ENCODE measurements at regions not wholly inside any gene's neighbourhood (a gene's known extent, or its start where the extent isn't known, plus 50 kb on each side); places are given as distances from the start of the nearest gene placed in this dataset.

- H3K27ac ChIP-seq, result no peak overlapping the region
- H3K36me3 ChIP-seq (replicated peaks), result no peaks in the 10 kb centered on the region
- no peak for TF ChIP-seq CTCF (IDR thresholded peaks at IDR 0.05; ENCODE audit: low read depth, low read length, missing control alignments)
- in situ Hi-C loops (cut with HindIII; ENCODE audit: low pct_ligation_motif_present, low sequenced_read_pairs), result no loop called here
- DNase-seq, result no peak
- H3K27me3 ChIP-seq (replicated peaks), result no peaks in the 10 kb centered on the region
- H3K4me3 ChIP-seq (ENCODE audit: low read depth, low read length), result no peak overlapping the region
Observed at GRCh38 chr3:64806668-64807605, 119.1 kb upstream of the ADAMTS9 start.

GRCh38 chr3:64805978-64806377 is 118.2 kb upstream of the ADAMTS9 start:
- H3K27me3 ChIP-seq (replicated peaks), result no peaks in the 10 kb centered on the region
- in situ Hi-C loops (cut with HindIII; ENCODE audit: low pct_ligation_motif_present, low sequenced_read_pairs), result no loop called here
- H3K4me3 ChIP-seq (ENCODE audit: low read depth, low read length), result no peak overlapping the region
- no peaks in the 10 kb centered on the region for H3K36me3 ChIP-seq (replicated peaks)
- H3K27ac ChIP-seq, result no peak overlapping the region
- no peak for TF ChIP-seq CTCF (IDR thresholded peaks at IDR 0.05; ENCODE audit: low read depth, low read length, missing control alignments)
- no peak for DNase-seq

DNA sequence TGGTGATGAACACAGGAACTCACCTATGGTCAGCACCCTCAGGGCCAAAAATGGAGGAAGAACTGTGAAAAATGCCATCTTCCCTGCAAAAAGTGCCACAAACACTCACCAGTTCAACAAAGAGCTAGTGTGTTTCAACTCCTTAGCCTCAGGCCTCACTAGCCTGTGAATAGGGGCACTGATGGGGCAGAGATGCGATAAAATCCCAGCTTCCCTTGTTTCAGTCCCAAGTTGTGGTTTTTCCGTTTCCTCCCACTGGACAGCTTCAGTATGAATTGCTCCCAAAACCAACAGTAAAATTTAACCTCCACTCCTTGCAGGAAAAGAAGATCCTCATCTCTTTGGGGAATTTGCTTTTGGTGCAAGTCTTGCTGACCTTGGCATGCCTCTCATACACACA is 117.4 kb upstream of the ADAMTS9 start:
- DNase-seq, result no peak
- no peak overlapping the region for H3K27ac ChIP-seq
- H3K36me3 ChIP-seq (replicated peaks), result no peaks in the 10 kb centered on the region
- TF ChIP-seq CTCF (IDR thresholded peaks at IDR 0.05; ENCODE audit: low read depth, low read length, missing control alignments), result no peak
- no peaks in the 10 kb centered on the region for H3K27me3 ChIP-seq (replicated peaks)
- in situ Hi-C loops (cut with HindIII; ENCODE audit: low pct_ligation_motif_present, low sequenced_read_pairs), result no loop called here
- no peak overlapping the region for H3K4me3 ChIP-seq (ENCODE audit: low read depth, low read length)

GRCh38 chr3:64803469-64803868 is 115.7 kb upstream of the ADAMTS9 start:
- Histone ChIP-seq H3K27me3 (replicated peaks) (no peaks in the 10 kb centered on the region), H3K4me3 (ENCODE audit: low read depth, low read length) (no peak overlapping the region), H3K27ac (no peak overlapping the region), H3K36me3 (replicated peaks) (no peaks in the 10 kb centered on the region)
- in situ Hi-C loops (cut with HindIII; ENCODE audit: low pct_ligation_motif_present, low sequenced_read_pairs), result no loop called here
- TF ChIP-seq CTCF (IDR thresholded peaks at IDR 0.05; ENCODE audit: low read depth, low read length, missing control alignments), result no peak
- no peak for DNase-seq

DNA sequence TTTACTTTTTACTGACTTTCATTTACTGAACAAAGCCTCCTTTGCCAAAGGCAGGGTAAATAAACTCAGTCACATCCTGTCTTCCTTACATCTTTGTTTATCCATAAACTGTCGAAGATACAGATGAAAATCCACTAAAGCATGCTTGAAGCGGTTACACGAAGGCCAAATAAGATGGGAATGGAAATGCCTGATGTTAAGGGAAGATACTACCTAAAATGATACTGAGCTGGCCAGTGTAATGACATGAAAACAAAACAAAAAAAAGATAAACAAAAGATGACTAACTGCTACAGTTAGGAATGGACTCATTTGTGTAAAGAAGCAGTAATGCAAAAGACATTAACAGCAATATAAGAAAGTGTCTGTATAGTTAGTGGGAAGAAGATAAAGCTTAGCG is 114.7 kb upstream of the ADAMTS9 start:
- TF ChIP-seq CTCF (IDR thresholded peaks at IDR 0.05; ENCODE audit: low read depth, low read length, missing control alignments), result no peak
- Histone ChIP-seq H3K4me3 (ENCODE audit: low read depth, low read length) (no peak overlapping the region), H3K27ac (no peak overlapping the region), H3K27me3 (replicated peaks) (no peaks in the 10 kb centered on the region), H3K36me3 (replicated peaks) (no peaks in the 10 kb centered on the region)
- in situ Hi-C loops (cut with HindIII; ENCODE audit: low pct_ligation_motif_present, low sequenced_read_pairs), result no loop called here
- DNase-seq, result no peak

Data from brain microvascular endothelial cell (primary cell).